DND-41 (cell line): ENCODE measurements at regions not wholly inside any gene's neighbourhood (a gene's known extent, or its start where the extent isn't known, plus 50 kb on each side); places are given as distances from the start of the nearest gene placed in this dataset.

ENCODE experiments used
- CTCF ChIP-seq: IDR thresholded peaks from 2 replicates; pipeline ENCODE4 v1.5.1; 2012; ENCODE audit warnings: borderline replicate concordance, low read length, moderate library complexity, mild to moderate bottlenecking; ENCODE audit not compliant: poor library complexity, severe bottlenecking; ENCODE audit errors: extremely low read depth
- EZH2 ChIP-seq: IDR thresholded peaks from 3 replicates; pipeline ENCODE4 v1.6.1; 2012; ENCODE audit warnings: borderline replicate concordance, low read depth, mild to moderate bottlenecking, moderate library complexity, low read length, inconsistent platforms; ENCODE audit not compliant: severe bottlenecking

GRCh38 chr13:108486096-108486495 is 143.3 kb upstream of the MYO16 start:
- TF ChIP-seq CTCF (no peak), EZH2 (no peak)
